GM19468 (cell line): ENCODE measurements at regions not wholly inside any gene's neighbourhood (a gene's known extent, or its start where the extent isn't known, plus 50 kb on each side); places are given as distances from the start of the nearest gene placed in this dataset.

Experiments
- ATAC-seq: cut with Tn5 transposase; IDR thresholded peaks from one replicate; pipeline ENCODE4 v1.9.1; 2021; ENCODE audit warnings: mild to moderate bottlenecking, moderate library complexity, moderate number of reproducible peaks; ENCODE audit not compliant: unreplicated experiment; ENCODE audit errors: extremely low read depth

GRCh38 chr5:56501781-56502557, 268.8 kb upstream of the ANKRD55 start:
- no peak for ATAC-seq

GRCh38 chr5:56499901-56500300, 266.8 kb upstream of the ANKRD55 start:
- ATAC-seq: no peak

GRCh38 chr5:56499491-56499890, 266.4 kb upstream of the ANKRD55 start:
- ATAC-seq: no peak

GRCh38 chr5:56498759-56499395, 265.7 kb upstream of the ANKRD55 start:
- ATAC-seq: no peak

GRCh38 chr5:56496581-56497063, 263.5 kb upstream of the ANKRD55 start:
- ATAC-seq: no peak

GRCh38 chr5:56494300-56494731, 261.2 kb upstream of the ANKRD55 start:
- ATAC-seq: no peak

- ATAC-seq: no peak
These were observed 260.6 kb upstream of the ANKRD55 start for GRCh38 chr5:56493766-56494165.

GRCh38 chr5:56493308-56493707, 260.2 kb upstream of the ANKRD55 start:
- ATAC-seq: no peak

- ATAC-seq: no peak
These were observed 259.7 kb upstream of the ANKRD55 start for GRCh38 chr5:56492812-56493211.

- no peak for ATAC-seq
These were observed 257.9 kb upstream of the ANKRD55 start for GRCh38 chr5:56490971-56491468.

GRCh38 chr5:56489272-56489671, 256.1 kb upstream of the ANKRD55 start:
- no peak for ATAC-seq

- ATAC-seq: no peak
These were observed 254.5 kb upstream of the ANKRD55 start for GRCh38 chr5:56487528-56488115.

GRCh38 chr5:56482363-56482762, 249.2 kb upstream of the ANKRD55 start:
- no peak for ATAC-seq

- ATAC-seq: no peak
These were observed 248.6 kb upstream of the ANKRD55 start for GRCh38 chr5:56481428-56482357.

- no peak for ATAC-seq
These were observed 247.7 kb upstream of the ANKRD55 start for GRCh38 chr5:56480705-56481427.

- no peak for ATAC-seq
These were observed 247.1 kb upstream of the ANKRD55 start for GRCh38 chr5:56480078-56480704.

GRCh38 chr5:56479696-56480077, 246.6 kb upstream of the ANKRD55 start:
- no peak for ATAC-seq

GRCh38 chr5:56479126-56479525, 246.0 kb upstream of the ANKRD55 start:
- ATAC-seq: no peak

GRCh38 chr5:56478062-56478461, 244.9 kb upstream of the ANKRD55 start:
- ATAC-seq: no peak
